GM10266 (cell line): ENCODE measurements at regions not wholly inside any gene's neighbourhood (a gene's known extent, or its start where the extent isn't known, plus 50 kb on each side); places are given as distances from the start of the nearest gene placed in this dataset.

ENCODE experiments used
- DNase-seq: peaks from one replicate; pipeline ENCODE4 v3.0.0; 2012; ENCODE audit errors: extremely low spot score
- CTCF ChIP-seq: IDR thresholded peaks from 2 replicates; pipeline ENCODE4 v1.5.1; 2012; ENCODE audit warnings: mild to moderate bottlenecking, low read depth; ENCODE audit not compliant: control insufficient read depth, insufficient read depth; ENCODE audit errors: missing control alignments

DNA sequence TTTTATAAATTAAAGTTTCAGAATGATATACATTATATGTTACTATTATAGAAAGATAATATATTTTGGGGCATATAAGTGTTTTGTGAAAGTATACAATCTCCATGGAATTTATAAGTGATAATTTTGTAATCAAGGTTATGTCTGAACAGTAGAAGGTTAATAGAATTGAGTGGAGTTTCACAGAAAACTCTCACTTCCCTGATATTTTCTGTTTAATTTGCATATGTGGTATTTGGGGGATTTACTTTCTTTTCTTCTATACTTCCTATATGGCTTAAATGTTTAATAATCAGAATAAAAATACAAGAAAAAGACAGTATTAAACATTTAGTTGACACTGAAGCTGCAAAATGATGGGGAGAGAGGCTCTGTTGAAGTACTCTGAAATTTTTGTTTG lies 848.5 kb downstream of the DACH1 start:
- no peak for DNase-seq
- TF ChIP-seq CTCF: no peak

DNA sequence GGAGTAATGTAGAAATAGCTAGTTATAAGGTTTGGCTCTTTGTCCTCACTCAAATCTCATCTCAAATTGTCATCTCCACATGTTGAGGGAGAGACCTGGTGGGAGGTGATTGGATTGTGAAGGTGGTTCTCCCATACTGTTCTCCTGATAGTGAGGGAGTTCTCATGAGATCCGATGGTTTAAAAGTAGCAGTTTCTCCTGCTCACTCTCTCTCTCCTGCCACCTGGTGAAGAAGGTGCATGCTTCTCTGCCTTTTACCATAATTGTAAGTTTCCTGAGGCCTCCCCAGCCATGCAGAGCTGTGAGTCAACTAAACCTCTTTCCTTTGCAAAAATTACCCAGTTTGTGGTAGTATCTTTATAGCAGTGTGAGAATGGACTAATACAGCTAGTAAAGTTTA lies 849.4 kb downstream of the DACH1 start:
- DNase-seq: no peak
- TF ChIP-seq CTCF: no peak

DNA sequence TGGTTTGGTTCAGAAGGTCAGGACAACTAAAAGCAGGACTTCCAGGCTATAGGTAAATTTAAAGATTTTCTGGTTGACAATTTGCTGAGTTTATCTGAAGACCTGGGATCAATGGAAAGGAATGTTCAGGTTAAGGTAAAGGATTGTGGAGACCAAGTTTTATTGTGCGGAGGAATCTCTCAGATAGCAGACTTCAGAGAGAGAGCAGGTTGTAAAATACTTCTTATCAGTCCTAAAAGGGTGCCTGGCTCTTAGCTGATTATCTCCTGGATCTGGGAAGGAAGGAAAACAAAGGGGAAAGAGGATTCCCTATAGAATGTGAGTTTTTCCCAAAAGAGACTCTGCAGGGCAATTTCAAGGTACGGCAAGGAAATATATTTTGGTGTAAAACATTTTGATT lies 851.5 kb downstream of the DACH1 start:
- DNase-seq: no peak
- no peak for TF ChIP-seq CTCF

DNA sequence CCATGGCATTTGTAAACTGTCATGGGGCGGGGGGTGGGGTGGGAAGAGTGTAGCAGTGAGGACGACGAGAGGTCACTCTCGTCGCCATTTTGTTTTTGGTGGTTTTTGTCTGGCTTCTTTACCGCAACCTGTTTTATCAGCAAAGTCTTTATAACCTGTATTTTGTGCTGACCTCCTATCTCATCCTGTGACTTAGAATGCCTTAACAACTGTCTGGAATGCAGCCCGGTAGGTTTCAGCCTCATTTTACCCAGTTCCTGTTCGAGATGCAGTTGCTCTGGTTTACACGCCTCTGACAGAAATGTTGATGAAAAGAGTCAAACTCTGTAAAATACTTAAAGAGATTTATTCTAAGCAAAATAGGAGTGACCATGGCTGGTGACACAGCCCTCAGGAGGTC lies 852.0 kb downstream of the DACH1 start:
- no peak for TF ChIP-seq CTCF
- DNase-seq: no peak

DNA sequence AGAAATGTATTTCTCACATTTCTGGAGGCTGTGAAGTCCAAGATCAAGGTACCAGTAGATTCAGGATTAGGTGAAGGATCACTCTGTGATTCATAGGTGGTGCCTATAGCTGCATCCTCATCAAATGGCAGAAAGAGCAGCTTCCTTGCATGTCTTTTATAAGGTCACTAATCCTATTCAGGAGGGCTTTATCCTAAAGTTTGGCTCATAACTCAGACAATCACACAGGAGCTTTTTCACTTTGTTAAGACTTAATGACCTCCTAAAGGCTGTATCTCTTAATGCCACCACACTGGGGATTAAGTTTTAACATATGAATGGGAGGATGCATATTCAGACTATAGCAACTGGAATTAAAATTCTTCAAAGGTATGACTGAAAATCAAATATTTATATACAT lies 861.1 kb downstream of the DACH1 start:
- DNase-seq: no peak
- no peak for TF ChIP-seq CTCF

DNA sequence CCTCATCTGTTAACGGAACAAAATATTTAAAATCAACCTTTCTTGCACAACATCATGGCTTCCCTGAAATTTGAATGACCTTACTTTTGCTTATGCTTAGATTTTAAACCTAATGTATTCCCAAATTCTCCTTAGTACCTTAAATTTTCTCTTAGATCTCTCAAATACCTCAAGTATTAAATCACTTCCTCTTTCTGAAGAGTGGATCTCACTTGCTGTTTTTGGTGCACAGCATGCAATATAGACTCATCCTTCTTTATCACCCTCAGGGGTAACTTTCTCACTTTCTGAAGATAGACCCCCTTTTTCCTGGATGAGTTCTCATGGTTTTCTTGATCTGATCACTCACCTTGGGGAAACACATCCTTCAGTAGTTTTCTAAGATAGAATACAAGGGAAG lies 871.7 kb downstream of the DACH1 start:
- DNase-seq: no peak
- TF ChIP-seq CTCF: no peak

DNA sequence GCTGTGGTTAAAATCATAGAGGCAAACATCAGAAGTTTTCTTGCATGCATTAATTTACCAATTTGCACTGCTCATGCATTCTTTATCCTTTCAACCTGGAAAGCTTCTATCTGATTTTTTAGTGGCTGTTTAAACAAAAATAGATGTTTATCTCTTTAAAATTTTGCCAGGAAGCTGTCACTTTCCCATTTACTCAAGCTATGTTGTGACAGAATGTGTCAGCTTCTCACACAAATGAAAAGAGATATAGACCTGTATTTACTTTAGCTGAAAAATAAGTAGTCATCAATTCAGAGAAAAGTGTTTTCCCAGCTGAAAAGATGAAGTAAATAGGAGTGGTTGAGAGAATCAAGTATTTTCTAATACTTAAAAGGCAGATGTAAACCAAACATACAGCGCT lies 872.8 kb downstream of the DACH1 start:
- no peak for TF ChIP-seq CTCF
- DNase-seq: no peak
